Liver (tissue), 8 donors: ENCODE measurements at regions not wholly inside any gene's neighbourhood (a gene's known extent, or its start where the extent isn't known, plus 50 kb on each side); places are given as distances from the start of the nearest gene placed in this dataset.

Source experiments
- DNase-seq: peaks from one replicate; pipeline ENCODE4 v3.0.0-alpha.2; 2017; ENCODE audit warnings: low spot score
- H3K27ac ChIP-seq, 2 donors: one replicate each; pipeline ENCODE4 v1.7.0; 2013; ENCODE audit warnings: inconsistent platforms in 2 of 2, low read length in 2 of 2, control low read depth in 1 of 2, low read depth in 1 of 2, mild to moderate bottlenecking in 1 of 2
- H3K27me3 ChIP-seq, 4 donors: one replicate each; pipeline versions ENCODE4 v1.6.1 to v1.7.0; 2013; ENCODE audit warnings: low read length in 3 of 4, inconsistent platforms in 1 of 4, mild to moderate bottlenecking in 1 of 4, moderate library complexity in 1 of 4; ENCODE audit not compliant: control insufficient read depth in 4 of 4, insufficient read depth in 4 of 4
- H3K36me3 ChIP-seq, 4 donors: one replicate each; pipeline versions ENCODE4 v1.6.1 to v1.7.0; 2013; ENCODE audit warnings: low read length in 3 of 4, mild to moderate bottlenecking in 3 of 4, low read depth in 1 of 4, moderate library complexity in 1 of 4; ENCODE audit not compliant: control insufficient read depth in 4 of 4, insufficient read depth in 3 of 4
- H3K4me1 ChIP-seq, 4 donors: one replicate each; pipeline versions ENCODE4 v1.6.1 to v1.7.0; 2013; ENCODE audit warnings: low read length in 3 of 4, mild to moderate bottlenecking in 3 of 4, moderate library complexity in 1 of 4; ENCODE audit not compliant: control insufficient read depth in 4 of 4, insufficient read depth in 4 of 4
- H3K4me3 ChIP-seq, 3 donors: one replicate each; pipeline versions ENCODE4 v1.6.1 to v1.7.0; 2013; ENCODE audit warnings: low read length in 3 of 3, control low read depth in 1 of 3, low read depth in 1 of 3, mild to moderate bottlenecking in 1 of 3
- H3K9ac ChIP-seq, 2 donors: one replicate each; pipeline ENCODE4 v1.7.0; 2013; ENCODE audit warnings: low read length in 2 of 2, mild to moderate bottlenecking in 2 of 2, moderate library complexity in 2 of 2, control low read depth in 1 of 2, low read depth in 1 of 2
- H3K9me3 ChIP-seq, 4 donors: one replicate each; pipeline versions ENCODE4 v1.6.1 to v1.7.0; 2013; ENCODE audit warnings: low read length in 3 of 4; ENCODE audit not compliant: control insufficient read depth in 4 of 4
- ATF3 ChIP-seq: IDR thresholded peaks from 2 replicates; pipeline ENCODE4 v1.6.1; 2016; ENCODE audit warnings: antibody characterized with exemption
- EGR1 ChIP-seq, 2 donors: IDR thresholded peaks; 2 replicates each; pipeline ENCODE4 v1.6.1; 2016 to 2018; ENCODE audit warnings: antibody characterized with exemption in 2 of 2, low read depth in 2 of 2
- FOXA1 ChIP-seq: IDR thresholded peaks from 2 replicates; pipeline ENCODE4 v1.6.1; 2016; ENCODE audit warnings: antibody characterized with exemption
- FOXA2 ChIP-seq: IDR thresholded peaks from 2 replicates; pipeline ENCODE4 v1.6.1; 2016; ENCODE audit warnings: antibody characterized with exemption
- GABPA ChIP-seq, 2 donors: IDR thresholded peaks in 1 of 2; conservative IDR thresholded peaks in 1 of 2; 2 replicates each; pipeline ENCODE4 v1.6.1; 2016; ENCODE audit warnings: antibody characterized with exemption in 2 of 2, mild to moderate bottlenecking in 1 of 2, moderate library complexity in 1 of 2
- HNF4A ChIP-seq, 2 donors: conservative IDR thresholded peaks; 2 replicates each; pipeline ENCODE4 v1.6.1; 2016; ENCODE audit warnings: antibody characterized with exemption in 2 of 2, mild to moderate bottlenecking in 2 of 2
- HNF4G ChIP-seq: IDR thresholded peaks from 2 replicates; pipeline ENCODE4 v1.6.1; 2016; ENCODE audit warnings: antibody characterized with exemption
- JUND ChIP-seq, 2 donors: IDR thresholded peaks; 2 replicates each; pipeline ENCODE4 v1.6.1; 2016; ENCODE audit warnings: antibody characterized with exemption in 2 of 2
- NR2F2 ChIP-seq: IDR thresholded peaks from 2 replicates; pipeline ENCODE4 v1.6.1; 2016; ENCODE audit warnings: antibody characterized with exemption
- RXRA ChIP-seq, 2 donors: IDR thresholded peaks; 2 replicates each; pipeline ENCODE4 v1.6.1; 2017 to 2018; ENCODE audit warnings: antibody characterized with exemption in 2 of 2, mild to moderate bottlenecking in 1 of 2
- SP1 ChIP-seq: IDR thresholded peaks from 2 replicates; pipeline ENCODE4 v1.6.1; 2018; ENCODE audit warnings: antibody characterized with exemption, mild to moderate bottlenecking
- TAF1 ChIP-seq: conservative IDR thresholded peaks from 2 replicates; pipeline ENCODE4 v1.6.1; 2016; ENCODE audit warnings: antibody characterized with exemption, mild to moderate bottlenecking
- YY1 ChIP-seq: IDR thresholded peaks from 2 replicates; pipeline ENCODE4 v1.6.1; 2016; ENCODE audit warnings: antibody characterized with exemption, mild to moderate bottlenecking
- ZBTB33 ChIP-seq: IDR thresholded peaks from 2 replicates; pipeline ENCODE4 v1.6.1; 2016; ENCODE audit warnings: antibody characterized with exemption
- WGBS: extraction: QIAGEN DNeasy Blood & Tissue Kit; methylation state at CpG from one replicate; pipeline ENCODE4 v1.1.7; 2013; 5-methylcytosine and 5-hydroxymethylcytosine counted together
- TF ChIP-seq, protein P1 (sequence below): fragments of 150-350 bp; IDR thresholded peaks from 2 replicates; pipeline ENCODE4 v1.5.1; 2017; ENCODE audit warnings: improper control_type of control experiment, low read depth, low read length; ENCODE audit not compliant: missing input control
- TF ChIP-seq, protein P2 (sequence below): IDR thresholded peaks from 2 replicates; pipeline ENCODE4 v1.6.1; 2016; ENCODE audit warnings: antibody characterized with exemption
- TF ChIP-seq, protein P3 (sequence below): IDR thresholded peaks from 2 replicates; pipeline ENCODE4 v1.6.1; 2016; ENCODE audit warnings: antibody characterized with exemption, mild to moderate bottlenecking
- donor health status: healthy.
- donor health status: healthy.
- donor health status: healthy.
- donor health status: healthy.
- donor health status: healthy.

DNA sequence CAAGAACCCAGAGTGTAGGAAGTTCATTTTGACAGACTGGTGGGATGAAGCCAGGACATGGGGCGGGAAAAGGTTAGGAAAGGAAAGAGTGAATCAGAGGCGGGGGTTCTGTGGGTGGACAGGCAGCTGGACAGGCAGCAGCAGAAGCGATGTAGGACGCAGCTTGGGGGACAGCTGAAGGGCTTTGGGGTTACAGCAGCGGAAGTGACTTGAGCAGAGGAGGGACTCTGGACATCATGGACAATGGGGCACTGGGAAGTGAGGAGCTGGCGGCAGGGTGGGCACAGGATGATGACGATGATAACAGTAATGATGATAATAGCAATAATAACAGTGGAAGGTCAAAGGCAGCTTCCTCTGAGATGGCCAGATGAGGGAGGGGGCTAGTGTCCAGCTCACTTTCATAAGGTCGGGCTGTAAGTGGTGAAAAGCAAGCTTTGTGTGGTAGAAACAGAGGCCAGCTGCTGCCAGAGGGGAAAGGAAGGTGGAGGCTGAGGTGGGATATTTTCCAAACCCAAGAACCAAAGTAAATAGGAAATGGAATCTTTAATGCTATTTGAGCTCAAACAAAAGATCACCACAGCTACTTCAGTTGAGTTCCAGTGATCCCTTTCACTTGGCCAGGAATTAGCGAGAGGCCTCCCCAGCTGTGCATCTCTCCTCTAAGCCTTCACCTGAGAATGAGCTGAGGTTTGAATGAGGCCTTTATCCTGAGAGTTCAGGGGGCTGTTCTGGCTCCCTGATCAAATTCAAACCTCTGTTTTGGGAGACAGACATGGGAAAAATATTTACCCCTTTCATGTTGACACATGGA, 433.5 kb downstream of the DHX35 start:
- TF ChIP-seq NR2F2 (no peak), FOXA1 (no peak), HNF4A (conservative IDR thresholded peaks at IDR 0.05) (no peak), JUND (IDR thresholded peaks at IDR 0.05) (no peak), HNF4G (no peak)
- TF ChIP-seq, protein P1, sequence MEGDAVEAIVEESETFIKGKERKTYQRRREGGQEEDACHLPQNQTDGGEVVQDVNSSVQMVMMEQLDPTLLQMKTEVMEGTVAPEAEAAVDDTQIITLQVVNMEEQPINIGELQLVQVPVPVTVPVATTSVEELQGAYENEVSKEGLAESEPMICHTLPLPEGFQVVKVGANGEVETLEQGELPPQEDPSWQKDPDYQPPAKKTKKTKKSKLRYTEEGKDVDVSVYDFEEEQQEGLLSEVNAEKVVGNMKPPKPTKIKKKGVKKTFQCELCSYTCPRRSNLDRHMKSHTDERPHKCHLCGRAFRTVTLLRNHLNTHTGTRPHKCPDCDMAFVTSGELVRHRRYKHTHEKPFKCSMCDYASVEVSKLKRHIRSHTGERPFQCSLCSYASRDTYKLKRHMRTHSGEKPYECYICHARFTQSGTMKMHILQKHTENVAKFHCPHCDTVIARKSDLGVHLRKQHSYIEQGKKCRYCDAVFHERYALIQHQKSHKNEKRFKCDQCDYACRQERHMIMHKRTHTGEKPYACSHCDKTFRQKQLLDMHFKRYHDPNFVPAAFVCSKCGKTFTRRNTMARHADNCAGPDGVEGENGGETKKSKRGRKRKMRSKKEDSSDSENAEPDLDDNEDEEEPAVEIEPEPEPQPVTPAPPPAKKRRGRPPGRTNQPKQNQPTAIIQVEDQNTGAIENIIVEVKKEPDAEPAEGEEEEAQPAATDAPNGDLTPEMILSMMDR: no peak
- TF ChIP-seq, protein P2, sequence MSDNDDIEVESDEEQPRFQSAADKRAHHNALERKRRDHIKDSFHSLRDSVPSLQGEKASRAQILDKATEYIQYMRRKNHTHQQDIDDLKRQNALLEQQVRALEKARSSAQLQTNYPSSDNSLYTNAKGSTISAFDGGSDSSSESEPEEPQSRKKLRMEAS: no peak
- Histone ChIP-seq H3K4me3 (no peak overlapping the region), H3K36me3 (no peaks in the 10 kb centered on the region), H3K9me3 (no peaks in the 10 kb centered on the region), H3K9ac (no peak overlapping the region), H3K4me1 (no peaks in the 10 kb centered on the region), H3K27ac (no peak overlapping the region), H3K27me3 (peaks cover 0 to 3% (median 1%) of the 10 kb centered on the region in 4 donors)
- 77% methylated on average over 9 of the region's 9 CpGs for WGBS
- no peak for DNase-seq

DNA sequence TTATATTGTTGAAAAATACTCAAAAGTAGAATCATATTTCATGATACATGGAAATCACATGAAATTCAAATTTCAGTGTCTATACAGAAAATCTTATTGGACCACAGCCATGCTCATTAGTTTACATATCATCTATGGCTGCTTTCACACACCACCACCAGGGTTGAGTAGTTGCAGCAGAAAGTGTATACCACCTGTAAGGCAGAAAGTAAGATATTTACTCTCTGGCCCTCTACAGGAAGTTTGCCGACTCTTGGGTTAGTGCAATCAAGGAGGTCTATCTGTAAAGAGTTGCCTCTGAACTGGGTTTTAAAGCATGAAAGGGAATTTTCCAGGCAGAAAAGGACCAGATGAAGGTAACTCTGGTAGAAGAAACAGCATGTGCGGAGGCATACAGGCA, 432.3 kb downstream of the DHX35 start:
- H3K27ac ChIP-seq: no peak overlapping the region
- H3K9ac ChIP-seq: no peak overlapping the region
- DNase-seq: no peak
- no peaks in the 10 kb centered on the region for H3K9me3 ChIP-seq
- H3K27me3 ChIP-seq: peaks cover 0 to 3% (median 1%) of the 10 kb centered on the region in 4 donors
- no peak overlapping the region for H3K4me3 ChIP-seq
- H3K4me1 ChIP-seq: no peaks in the 10 kb centered on the region
- WGBS: 84% methylated on average over 2 of the region's 2 CpGs
- TF ChIP-seq NR2F2: no peak
- TF ChIP-seq YY1: no peak
- H3K36me3 ChIP-seq: no peaks in the 10 kb centered on the region

GRCh38 chr20:39390186-39390585, 428.0 kb downstream of the DHX35 start:
- Histone ChIP-seq H3K27me3 (peaks cover 0 to 3% (median 0%) of the 10 kb centered on the region in 4 donors), H3K27ac (no peak overlapping the region), H3K4me1 (no peaks in the 10 kb centered on the region), H3K9me3 (no peaks in the 10 kb centered on the region), H3K4me3 (no peak overlapping the region), H3K36me3 (no peaks in the 10 kb centered on the region), H3K9ac (no peak overlapping the region)
- TF ChIP-seq ATF3: no peak
- no peak for TF ChIP-seq HNF4G
- TF ChIP-seq HNF4A (conservative IDR thresholded peaks at IDR 0.05): no peak
- TF ChIP-seq FOXA2: no peak
- TF ChIP-seq NR2F2: no peak
- no peak for TF ChIP-seq TAF1
- TF ChIP-seq GABPA (IDR thresholded peaks at IDR 0.05 in 1 of 2, conservative IDR thresholded peaks at IDR 0.05 in 1 of 2): no peak
- TF ChIP-seq, protein P3, sequence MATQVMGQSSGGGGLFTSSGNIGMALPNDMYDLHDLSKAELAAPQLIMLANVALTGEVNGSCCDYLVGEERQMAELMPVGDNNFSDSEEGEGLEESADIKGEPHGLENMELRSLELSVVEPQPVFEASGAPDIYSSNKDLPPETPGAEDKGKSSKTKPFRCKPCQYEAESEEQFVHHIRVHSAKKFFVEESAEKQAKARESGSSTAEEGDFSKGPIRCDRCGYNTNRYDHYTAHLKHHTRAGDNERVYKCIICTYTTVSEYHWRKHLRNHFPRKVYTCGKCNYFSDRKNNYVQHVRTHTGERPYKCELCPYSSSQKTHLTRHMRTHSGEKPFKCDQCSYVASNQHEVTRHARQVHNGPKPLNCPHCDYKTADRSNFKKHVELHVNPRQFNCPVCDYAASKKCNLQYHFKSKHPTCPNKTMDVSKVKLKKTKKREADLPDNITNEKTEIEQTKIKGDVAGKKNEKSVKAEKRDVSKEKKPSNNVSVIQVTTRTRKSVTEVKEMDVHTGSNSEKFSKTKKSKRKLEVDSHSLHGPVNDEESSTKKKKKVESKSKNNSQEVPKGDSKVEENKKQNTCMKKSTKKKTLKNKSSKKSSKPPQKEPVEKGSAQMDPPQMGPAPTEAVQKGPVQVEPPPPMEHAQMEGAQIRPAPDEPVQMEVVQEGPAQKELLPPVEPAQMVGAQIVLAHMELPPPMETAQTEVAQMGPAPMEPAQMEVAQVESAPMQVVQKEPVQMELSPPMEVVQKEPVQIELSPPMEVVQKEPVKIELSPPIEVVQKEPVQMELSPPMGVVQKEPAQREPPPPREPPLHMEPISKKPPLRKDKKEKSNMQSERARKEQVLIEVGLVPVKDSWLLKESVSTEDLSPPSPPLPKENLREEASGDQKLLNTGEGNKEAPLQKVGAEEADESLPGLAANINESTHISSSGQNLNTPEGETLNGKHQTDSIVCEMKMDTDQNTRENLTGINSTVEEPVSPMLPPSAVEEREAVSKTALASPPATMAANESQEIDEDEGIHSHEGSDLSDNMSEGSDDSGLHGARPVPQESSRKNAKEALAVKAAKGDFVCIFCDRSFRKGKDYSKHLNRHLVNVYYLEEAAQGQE: no peak
- no peak for TF ChIP-seq ZBTB33
- TF ChIP-seq, protein P1: no peak
- TF ChIP-seq EGR1 (IDR thresholded peaks at IDR 0.05; ENCODE audit: low read depth in 2 of 2): no peak
- TF ChIP-seq RXRA (IDR thresholded peaks at IDR 0.05): no peak
- TF ChIP-seq SP1: no peak
- TF ChIP-seq FOXA1: no peak
- 71% methylated on average over 5 of the region's 5 CpGs for WGBS
- no peak for DNase-seq
